HL-60 (cell line): ENCODE measurements at regions not wholly inside any gene's neighbourhood (a gene's known extent, or its start where the extent isn't known, plus 50 kb on each side); places are given as distances from the start of the nearest gene placed in this dataset.

Experiments used
- CTCF ChIP-seq: IDR thresholded peaks from one replicate; pipeline ENCODE4 v1.5.1; 2011; ENCODE audit warnings: low read length, control low read depth, inconsistent platforms; ENCODE audit not compliant: insufficient read depth
- GABPA ChIP-seq: IDR thresholded peaks from 2 replicates; pipeline ENCODE4 v1.6.1; 2012; ENCODE audit warnings: low read depth
- POLR2AphosphoS5 ChIP-seq: IDR thresholded peaks from 2 replicates; pipeline ENCODE4 v1.6.1; 2012; ENCODE audit warnings: low read depth
- SPI1 ChIP-seq: IDR thresholded peaks from 2 replicates; pipeline ENCODE4 v1.6.1; 2012; ENCODE audit warnings: low read depth, mild to moderate bottlenecking, borderline replicate concordance

- TF ChIP-seq CTCF (no peak), GABPA (no peak), POLR2AphosphoS5 (no peak), SPI1 (no peak)
Observed at GRCh38 chr7:68317476-68317875, 1280.8 kb upstream of the AUTS2 start.
